ENCODE measurements at regions not wholly inside any gene's neighbourhood (a gene's known extent, or its start where the extent isn't known, plus 50 kb on each side); places are given as distances from the start of the nearest gene placed in this dataset.
A peak's percentile ranks its signal among the peaks of the same experiment; 100 is the strongest.
"Not testable (repeated sequence)": the region's sequence is repeated elsewhere in the genome, so short reads cannot be mapped to it uniquely, and the experiment has no call there.

DNA sequence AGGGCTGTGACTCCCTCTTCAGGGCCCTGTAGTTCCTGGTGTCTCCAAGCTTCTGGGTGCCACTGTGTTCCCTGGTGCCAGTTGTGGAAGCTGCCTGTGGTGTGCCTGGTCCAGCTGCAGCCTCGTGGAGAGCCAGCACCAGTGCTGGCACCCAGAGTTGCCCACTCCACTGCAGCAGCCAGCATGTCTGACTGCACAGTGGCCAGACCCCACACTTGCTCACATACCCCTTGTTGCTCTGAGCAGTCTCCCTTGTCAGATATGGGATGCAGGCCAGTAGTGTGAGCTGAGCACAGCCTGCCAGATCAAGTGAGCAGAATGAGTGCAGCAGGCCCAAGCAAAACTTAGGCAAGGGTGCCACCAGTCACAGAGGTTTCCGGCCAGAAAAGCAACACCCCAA, 108.6 kb downstream of the ZMAT1 start:
- intact Hi-C loops (cut with DNase I) = no loop called here
- no peak for DNase-seq

DNA sequence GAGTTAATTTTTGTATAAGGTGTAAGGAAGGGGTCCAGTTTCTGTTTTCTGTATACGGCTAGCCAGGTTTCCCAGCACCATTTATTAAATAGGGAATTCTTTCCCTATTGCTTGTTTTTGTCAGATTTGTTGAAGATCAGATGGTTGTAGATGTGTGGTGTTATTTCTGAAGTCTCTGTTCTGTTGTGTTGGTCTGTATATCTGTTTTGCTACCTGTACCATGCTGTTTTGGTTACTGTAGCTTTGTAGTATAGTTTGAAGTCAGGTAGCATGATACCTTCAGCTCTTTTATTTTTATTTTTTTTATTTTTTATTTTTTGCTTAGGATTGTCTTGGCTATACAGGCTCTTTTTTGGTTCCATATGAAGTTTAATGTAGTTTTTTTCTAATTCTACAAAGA, 114.1 kb downstream of the ZMAT1 start:
- DNase-seq; intact Hi-C loops (cut with DNase I): not testable (repeated sequence)

DNA sequence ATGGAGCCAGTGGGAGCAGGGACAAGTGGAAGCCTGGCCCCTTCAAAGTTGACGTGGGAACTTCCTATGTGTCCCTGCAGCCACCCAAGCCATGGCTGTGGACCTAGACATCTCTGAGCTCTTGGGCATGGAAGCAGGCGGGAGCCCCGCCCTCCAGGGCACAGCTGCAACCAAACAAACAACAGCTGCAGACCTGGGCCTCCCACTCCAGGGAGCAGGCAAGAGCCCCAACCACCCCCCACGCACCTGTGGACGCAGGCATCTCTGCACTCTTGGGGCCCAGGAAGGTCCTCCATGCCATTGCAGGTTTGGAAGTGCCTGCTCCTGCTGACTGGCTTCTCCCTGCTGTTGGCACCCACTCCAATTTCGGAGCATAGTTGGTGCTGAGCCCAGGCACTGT, 118.6 kb downstream of the ZMAT1 start:
- peak in 1 of 10 donors; percentile 42 for DNase-seq
- intact Hi-C loops (cut with DNase I) = no loop called here

DNA sequence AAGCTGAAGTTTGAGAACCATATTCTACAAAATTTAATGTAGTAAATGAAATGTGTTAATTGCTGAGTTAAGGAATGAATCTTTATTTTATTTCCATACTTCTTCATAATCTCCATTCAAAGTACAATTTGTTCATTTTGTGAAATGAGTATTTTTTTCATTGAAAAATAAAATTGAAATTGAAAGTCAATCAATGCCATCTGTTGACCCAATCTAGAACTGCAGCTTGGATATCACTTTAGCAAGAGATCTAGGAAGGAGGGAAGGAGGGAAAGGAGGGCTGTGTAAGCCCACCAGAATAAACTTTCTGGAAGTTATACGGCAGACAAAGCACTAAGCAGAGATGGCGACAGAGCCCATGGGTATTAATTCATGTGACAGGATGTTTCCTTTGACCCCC, 128.4 kb downstream of the ZMAT1 start:
- no peak for DNase-seq
- intact Hi-C loops (cut with DNase I) = no loop called here

DNA sequence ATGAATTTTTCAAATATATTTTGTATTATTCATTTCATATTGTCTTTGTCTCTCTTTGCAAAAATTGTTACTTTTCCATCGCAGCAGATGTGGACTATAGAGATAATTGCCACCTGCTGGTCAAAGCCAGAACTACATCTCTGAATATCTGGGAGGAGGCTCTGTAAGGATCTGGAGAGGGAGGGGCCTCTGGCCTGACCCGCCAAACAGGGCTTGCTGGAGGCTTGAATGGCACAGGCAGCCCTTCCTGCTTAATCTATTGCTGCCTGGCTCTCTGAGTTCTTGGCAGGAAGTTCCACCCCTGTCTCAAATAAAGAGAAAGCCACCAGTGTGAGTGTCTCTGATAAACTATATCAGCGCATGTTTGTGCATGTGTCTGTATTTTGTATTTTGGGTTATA, 132.4 kb downstream of the ZMAT1 start:
- intact Hi-C loops (cut with DNase I) = loop anchor here (2.0 to 5.0 kb wide), 2 partner anchors 202 to 385 kb away; no protein-coding TSS in a partner anchor
- peak; percentile 51 to 94 (median 66) for DNase-seq

DNA sequence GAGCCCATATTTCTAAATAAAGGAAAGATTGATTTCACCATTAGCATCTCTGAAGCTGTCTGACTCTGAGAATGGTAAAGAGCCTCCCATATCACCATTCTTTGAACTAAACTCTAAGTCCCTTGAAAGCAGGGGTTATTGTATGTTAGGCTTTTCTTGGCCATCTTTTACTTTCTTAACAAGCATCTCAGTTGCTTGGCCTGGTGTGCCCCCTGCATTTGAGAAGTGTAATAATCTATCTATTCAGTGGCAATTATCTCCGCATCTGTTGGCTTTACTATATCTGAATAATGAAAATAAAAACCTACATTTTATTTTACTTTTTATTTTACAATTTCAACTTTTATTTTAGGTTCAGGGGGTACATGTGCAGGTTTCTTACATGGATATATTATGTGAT, 128.3 kb upstream of the ARMCX2 start:
- intact Hi-C loops (cut with DNase I) = no loop called here
- DNase-seq = peak in 1 of 10 donors; percentile 21

DNA sequence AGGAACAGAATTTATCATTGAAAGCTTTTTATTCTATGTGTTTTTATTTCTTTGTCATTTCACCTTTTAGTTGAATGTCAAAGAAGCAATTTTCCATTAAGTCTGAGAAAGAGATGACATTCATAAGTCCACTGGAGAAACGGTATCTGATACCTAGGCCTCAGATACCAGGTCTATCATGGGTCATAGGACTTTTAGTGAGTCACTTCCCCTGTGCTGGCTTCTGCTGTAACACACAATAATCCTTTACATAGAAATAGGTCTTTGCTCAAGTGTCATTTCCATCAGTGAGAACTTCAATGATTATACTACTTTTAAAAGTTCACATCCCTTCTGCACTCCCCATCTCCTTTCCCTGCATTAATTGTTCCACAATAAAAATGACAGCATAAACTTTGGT, 125.5 kb upstream of the ARMCX2 start:
- intact Hi-C loops (cut with DNase I) = no loop called here
- no peak for DNase-seq

DNA sequence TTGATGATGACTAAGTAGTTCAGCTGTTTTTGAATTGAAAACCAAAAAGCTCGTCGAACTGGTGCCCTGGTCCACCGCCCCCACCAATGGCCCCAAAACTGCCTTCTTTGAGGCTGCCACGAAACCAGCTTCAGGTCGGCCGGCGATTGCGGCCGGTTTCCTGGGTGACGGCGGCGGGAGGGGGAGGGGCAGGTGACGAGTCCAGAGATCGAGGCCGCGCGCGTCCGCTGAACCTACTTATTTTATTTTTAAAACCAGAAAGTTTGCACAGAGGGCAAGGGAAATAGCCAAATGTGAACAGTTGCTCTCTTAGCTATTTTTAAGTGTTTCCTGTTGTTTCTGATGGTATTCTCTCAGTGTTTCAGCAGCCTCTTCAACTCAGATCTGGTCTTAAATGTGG, 120.8 kb upstream of the ARMCX2 start:
- intact Hi-C loops (cut with DNase I); DNase-seq: not testable (repeated sequence)

DNA sequence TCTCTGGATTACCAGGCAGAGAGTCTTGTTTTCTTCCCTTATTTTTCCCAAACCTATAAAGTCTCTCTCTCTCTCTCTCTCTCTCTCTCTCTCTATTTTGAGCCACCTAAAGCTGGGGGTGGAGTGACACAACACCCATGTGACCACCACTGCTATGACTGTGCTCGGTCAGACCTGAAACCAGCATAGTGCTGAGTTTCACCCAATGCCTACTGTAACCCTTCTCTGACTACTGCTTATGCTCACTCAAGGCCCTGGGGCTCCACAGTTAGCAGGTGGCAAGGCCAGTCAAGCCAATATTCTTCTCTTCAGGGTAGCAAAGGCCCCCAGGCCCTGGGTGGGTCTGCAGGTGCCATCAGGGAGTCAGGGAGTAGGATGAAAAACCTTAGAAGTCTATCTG, 114.7 kb upstream of the ARMCX2 start:
- intact Hi-C loops (cut with DNase I) = no loop called here
- DNase-seq = no peak

DNA sequence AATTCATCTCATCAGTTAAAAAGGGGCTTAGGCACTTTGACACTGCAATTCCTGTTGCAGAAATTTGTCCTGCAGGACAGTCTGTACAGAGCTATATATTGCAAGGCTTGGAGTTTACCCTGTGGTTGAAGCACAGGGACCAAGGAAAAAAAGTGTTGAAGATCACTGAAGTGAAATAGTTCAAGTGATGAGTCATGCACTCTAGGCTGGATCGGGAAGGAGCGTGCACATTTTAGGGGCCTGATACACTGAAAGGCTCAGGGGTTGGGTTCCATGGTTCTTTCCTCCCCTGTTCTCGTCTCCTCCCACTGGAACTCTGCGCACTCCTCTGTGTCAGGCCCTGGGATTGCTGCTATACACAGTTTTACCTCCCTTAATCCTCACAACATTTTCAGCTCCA, 104.9 kb upstream of the ARMCX2 start:
- DNase-seq = no peak
- intact Hi-C loops (cut with DNase I) = no loop called here

DNA sequence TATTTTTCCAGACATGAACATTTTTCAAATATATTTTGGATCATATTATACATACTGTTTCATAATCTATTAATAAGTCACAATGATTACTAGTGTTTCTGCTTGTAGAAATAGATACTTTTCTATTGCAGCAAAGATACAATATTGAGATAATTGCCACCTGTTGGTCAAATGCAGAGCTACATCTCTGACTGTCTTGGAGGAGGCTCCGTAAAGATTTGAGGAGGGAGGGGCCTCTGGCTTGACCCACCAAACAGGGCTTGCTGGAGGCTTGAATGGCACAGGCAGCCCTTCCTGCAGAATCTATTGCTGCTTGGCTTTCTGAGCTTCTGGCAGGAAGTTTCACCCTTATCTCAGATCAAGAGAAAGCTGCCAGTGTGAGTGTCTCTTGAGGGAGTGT, 99.3 kb upstream of the ARMCX2 start:
- DNase-seq = peak in 2 of 10 donors; percentile 11 to 76
- intact Hi-C loops (cut with DNase I) = no loop called here

DNA sequence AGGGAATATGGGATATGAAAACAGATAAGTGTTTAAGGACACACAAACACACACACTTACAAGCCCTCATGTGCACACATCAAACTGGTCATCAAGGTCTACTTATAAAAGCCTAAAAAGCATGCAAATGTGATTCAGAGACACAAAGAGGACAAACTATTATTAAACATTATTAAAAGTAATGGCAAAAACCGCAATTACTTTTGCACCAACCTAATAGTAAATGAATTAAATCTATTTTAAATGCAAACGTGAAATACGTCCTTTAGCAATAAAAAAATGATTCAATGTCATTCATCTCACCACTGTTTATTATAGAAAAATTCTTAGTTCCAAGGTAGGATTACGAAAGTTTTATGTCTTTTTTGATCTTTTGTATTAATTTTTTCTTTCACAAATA, 91.1 kb upstream of the ARMCX2 start:
- DNase-seq = no peak
- intact Hi-C loops (cut with DNase I) = no loop called here

DNA sequence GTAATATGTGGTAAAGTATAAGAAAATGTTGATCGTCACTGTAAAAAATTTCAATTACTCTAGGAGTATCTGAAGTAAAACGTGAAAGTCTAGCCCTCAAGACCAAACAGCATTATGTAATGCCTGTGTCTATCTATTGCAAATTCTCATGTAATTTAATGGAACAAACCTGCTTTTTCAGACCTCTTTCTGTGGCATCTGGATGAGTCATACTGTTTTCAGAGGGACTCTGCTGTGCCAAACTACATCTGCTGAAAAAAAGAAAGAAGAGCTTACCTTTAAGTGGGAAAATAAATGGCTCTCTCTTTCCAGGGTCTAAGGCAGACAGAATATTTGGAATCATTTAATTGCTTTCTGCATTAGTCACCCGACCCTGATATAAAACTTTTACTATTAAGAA, 89.8 kb upstream of the ARMCX2 start:
- DNase-seq = no peak
- intact Hi-C loops (cut with DNase I) = no loop called here

DNA sequence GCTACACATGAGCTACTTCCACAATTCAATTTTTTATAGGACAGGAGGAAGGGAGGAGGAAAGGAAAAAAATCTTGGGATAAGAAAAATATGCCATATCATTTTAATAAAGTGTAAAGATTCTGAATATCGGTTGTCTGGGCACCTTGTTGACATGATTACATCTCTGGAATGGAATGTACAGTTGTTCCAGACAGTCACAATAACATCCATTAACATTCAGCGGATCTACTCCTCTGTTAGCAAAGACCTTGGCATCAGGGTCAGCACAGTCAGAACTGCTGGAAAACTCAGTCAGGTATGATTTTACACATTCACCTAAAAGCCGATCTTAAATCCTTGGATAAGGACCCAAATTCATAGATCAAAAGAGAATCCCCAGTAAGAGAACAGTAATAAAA, 85.4 kb upstream of the ARMCX2 start:
- DNase-seq = no peak
- intact Hi-C loops (cut with DNase I) = no loop called here

DNA sequence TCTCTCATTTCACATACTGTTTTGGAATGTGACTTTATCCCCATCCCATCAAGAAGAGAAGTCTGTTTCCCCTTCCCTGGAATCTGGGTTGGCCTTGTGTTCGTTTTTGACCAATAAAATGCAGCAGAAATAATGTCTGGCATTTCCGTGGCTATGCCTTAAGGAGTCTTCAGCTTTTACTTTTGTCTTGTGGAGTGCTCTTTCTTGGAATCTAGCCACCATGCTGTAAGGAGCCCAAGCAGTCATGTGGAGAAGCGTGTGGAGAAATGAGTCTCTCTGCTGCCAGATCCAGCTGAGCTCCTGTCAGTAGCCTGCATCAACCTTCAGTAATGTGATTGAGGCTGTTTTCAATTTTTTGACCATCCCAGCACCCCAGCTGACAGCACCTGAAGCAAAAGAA, 84.4 kb upstream of the ARMCX2 start:
- no peak for DNase-seq
- intact Hi-C loops (cut with DNase I) = no loop called here

DNA sequence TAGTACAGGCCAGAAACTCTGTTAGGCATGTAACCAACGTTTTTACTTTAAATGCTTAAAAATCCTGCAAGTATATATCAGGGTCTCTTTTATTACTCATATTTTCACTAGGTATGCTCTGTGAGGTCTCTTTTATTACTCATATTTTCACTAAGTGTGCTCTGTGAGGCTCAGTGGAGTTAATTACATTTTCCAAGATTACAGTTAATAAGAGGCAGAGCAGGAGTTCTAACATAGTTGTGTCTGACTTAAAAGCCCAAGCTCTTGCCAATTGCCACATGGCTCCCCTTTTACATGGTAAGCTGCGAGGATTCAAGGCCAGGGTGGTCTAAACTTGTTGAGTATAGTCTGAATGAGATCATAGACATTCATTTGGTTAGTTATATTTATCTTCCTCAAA, 81.0 kb upstream of the ARMCX2 start:
- intact Hi-C loops (cut with DNase I) = no loop called here
- DNase-seq = no peak

DNA sequence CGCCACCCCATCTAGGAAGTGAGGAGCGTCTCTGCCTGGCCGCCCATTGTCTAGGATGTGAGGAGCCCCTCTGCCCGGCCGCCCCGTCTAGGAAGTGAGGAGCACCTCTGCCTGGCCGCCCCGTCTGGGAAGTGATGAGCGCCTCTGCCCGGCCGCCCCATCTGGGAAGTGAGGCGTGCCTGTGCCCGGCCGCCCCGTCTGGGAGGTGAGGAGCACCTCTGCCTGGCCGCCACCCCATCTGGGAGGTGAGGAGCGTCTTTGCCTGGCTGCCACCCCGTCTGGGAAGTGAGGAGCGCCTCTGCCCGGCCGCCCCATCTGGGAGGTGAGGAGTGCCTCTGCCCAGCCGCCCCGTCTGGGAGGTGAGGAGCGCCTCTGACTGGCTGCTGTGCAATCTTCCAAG, 79.2 kb upstream of the ARMCX2 start:
- intact Hi-C loops (cut with DNase I) = not testable (repeated sequence)
- DNase-seq = peak in 3 of 10 donors; percentile 62 to 83 (median 63)

DNA sequence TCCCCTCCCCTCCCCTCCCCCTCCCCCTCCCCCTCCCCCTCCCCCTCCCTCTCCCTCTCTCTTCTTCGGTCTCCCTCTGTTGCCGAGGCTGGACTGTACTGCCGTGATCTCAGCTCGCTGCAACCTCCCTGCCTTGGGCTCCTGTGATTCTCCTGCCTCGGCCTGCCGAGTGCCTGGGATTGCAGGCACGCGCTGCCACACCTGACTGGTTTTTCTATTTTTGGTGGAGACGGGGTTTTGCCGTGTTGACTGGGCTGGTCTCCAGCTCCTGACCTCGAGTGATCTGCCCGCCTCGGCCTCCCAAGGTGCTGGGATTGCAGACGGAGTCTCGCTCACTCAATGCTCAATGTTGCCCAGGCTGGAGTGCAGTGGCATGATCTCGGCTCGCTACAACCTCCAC, 78.8 kb upstream of the ARMCX2 start:
- intact Hi-C loops (cut with DNase I) = not testable (repeated sequence)

DNA sequence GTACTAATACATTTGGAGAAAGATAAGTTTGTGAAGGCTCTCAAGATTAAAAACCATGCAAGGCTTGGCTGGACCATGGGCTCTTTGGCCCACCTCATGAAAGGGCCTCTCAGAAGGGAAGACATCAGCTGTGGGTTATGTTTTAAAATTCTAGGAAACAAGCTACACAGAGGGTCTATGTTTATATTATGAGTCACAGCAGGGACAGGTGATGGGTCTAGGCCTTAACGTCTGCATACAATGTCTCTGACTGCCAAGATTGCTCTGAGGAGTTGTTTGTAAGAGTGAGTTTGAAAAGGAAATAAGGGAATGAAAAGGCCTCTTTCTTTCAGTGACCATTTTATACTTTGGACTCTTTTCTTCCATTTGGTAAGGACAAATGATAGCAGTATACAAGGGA, 77.0 kb upstream of the ARMCX2 start:
- no peak for DNase-seq
- intact Hi-C loops (cut with DNase I) = no loop called here

More for the DNA sequence above, 78.8 kb upstream of the ARMCX2 start:
- DNase-seq = peak in 1 of 10 donors; percentile 53

DNA sequence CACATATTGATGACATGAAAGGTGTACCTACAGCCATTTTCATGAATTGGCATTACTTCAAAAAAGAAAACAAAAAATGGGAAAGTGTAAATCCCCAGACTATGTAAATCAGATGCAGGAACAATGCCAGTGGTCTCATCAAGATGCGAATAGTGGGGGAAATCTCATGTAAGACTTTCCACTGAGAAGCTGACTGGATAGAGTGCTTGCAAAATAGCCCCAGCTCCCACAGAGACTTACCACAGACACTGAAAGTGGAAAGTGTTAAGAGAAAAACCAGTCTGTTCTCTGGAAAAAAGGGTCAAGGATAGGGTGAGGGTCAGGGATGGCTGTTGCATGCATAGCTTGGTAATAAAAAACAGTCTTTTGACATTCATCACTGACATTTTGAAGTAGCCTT, 73.2 kb upstream of the ARMCX2 start:
- intact Hi-C loops (cut with DNase I) = no loop called here
- no peak for DNase-seq

DNA sequence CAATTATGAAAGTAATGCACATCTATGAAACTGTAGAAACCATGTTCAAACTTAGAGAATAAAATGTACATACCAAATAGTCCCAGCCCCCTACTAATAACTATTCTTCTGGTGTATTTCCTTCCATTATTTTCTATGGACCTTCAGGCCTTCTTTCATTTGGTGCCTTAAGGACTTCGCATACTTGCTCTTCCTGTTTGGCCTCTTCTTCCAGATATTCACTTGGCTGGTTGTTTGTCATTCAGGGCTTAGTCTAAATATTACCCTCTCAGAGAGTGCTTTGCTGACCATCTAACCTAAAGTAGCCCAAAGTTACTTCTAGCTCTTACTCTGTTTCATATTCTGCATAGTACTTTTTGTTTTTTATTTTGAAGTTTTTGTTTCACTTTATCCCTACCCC, 70.3 kb upstream of the ARMCX2 start:
- intact Hi-C loops (cut with DNase I) = no loop called here
- DNase-seq = no peak

Data from posterior cingulate gyrus (tissue), 11 donors.